Hepatocyte (in vitro differentiated cells): ENCODE measurements at regions not wholly inside any gene's neighbourhood (a gene's known extent, or its start where the extent isn't known, plus 50 kb on each side); places are given as distances from the start of the nearest gene placed in this dataset.

Source experiments
- DNase-seq: peaks from one replicate; pipeline ENCODE4 v3.0.0-alpha.2; 2016; ENCODE audit warnings: low spot score
- H2AFZ ChIP-seq: fragments of 200-600 bp; sonication (generic); 2 replicates; pipeline ENCODE4 v1.6.0; 2016; ENCODE audit warnings: antibody characterized with exemption, mild to moderate bottlenecking
- H3K27ac ChIP-seq: fragments of 200-600 bp; sonication (generic); 2 replicates; pipeline ENCODE4 v1.5.1; 2016; ENCODE audit warnings: mild to moderate bottlenecking
- H3K27me3 ChIP-seq: fragments of 200-600 bp; sonication (generic); 2 replicates; pipeline ENCODE4 v1.6.1; 2016
- H3K36me3 ChIP-seq: fragments of 200-600 bp; sonication (generic); replicated peaks from 2 replicates; pipeline ENCODE4 v1.5.1; 2016; ENCODE audit warnings: low read depth; ENCODE audit not compliant: insufficient read depth
- H3K4me1 ChIP-seq: fragments of 200-600 bp; sonication (generic); 2 replicates; pipeline ENCODE4 v1.5.1; 2016; ENCODE audit warnings: mild to moderate bottlenecking, moderate library complexity; ENCODE audit not compliant: insufficient read depth
- H3K4me2 ChIP-seq: fragments of 200-600 bp; sonication (generic); 2 replicates; pipeline ENCODE4 v1.6.0; 2016
- H3K4me3 ChIP-seq: fragments of 200-600 bp; sonication (generic); 2 replicates; pipeline ENCODE4 v1.5.1; 2016; ENCODE audit warnings: mild to moderate bottlenecking
- H3K79me2 ChIP-seq: fragments of 200-600 bp; sonication (generic); 2 replicates; pipeline ENCODE4 v1.6.0; 2017; ENCODE audit warnings: mild to moderate bottlenecking
- H3K9me2 ChIP-seq: fragments of 200-600 bp; sonication (generic); replicated peaks from 2 replicates; pipeline ENCODE4 v1.6.0; 2017; ENCODE audit warnings: mild to moderate bottlenecking; ENCODE audit not compliant: insufficient read depth
- H3K9me3 ChIP-seq: fragments of 200-600 bp; sonication (generic); 2 replicates; pipeline ENCODE4 v1.5.1; 2016; ENCODE audit warnings: low read depth, mild to moderate bottlenecking
- H4K20me1 ChIP-seq: fragments of 200-600 bp; sonication (generic); 2 replicates; pipeline ENCODE4 v1.6.0; 2016; ENCODE audit warnings: mild to moderate bottlenecking; ENCODE audit not compliant: insufficient read depth, poor library complexity, severe bottlenecking
- CTCF ChIP-seq: fragments of 200-600 bp; sonication (generic); IDR thresholded peaks from 2 replicates; pipeline ENCODE4 v1.5.1; 2016; ENCODE audit warnings: antibody characterized with exemption, mild to moderate bottlenecking; ENCODE audit not compliant: poor library complexity
- EZH2 ChIP-seq: fragments of 200-600 bp; sonication (generic); IDR thresholded peaks from 2 replicates; pipeline ENCODE4 v1.6.1; 2016; ENCODE audit warnings: antibody characterized with exemption, mild to moderate bottlenecking, borderline replicate concordance
- EZH2phosphoT487 ChIP-seq: fragments of 200-600 bp; sonication (generic); IDR thresholded peaks from one replicate; pipeline ENCODE4 v1.6.1; 2018; ENCODE audit warnings: antibody characterized with exemption, mild to moderate bottlenecking, low read depth, moderate library complexity; ENCODE audit not compliant: unreplicated experiment, severe bottlenecking
- WGBS: methylation state at CpG from one replicate; pipeline ENCODE4 v1.1.6; 2016; ENCODE audit warnings: low lambda C conversion rate; ENCODE audit errors: missing lambda C conversion rate; 5-methylcytosine and 5-hydroxymethylcytosine counted together

- Histone ChIP-seq H3K27me3 (no peaks in the 10 kb centered on the region), H3K36me3 (no peaks in the 10 kb centered on the region), H3K4me3 (no peak overlapping the region), H3K9me3 (no peaks in the 10 kb centered on the region), H4K20me1 (no peaks in the 10 kb centered on the region), H3K4me2 (no peak overlapping the region), H2AFZ (no peak overlapping the region), H3K79me2 (no peaks in the 10 kb centered on the region), H3K9me2 (no peaks in the 10 kb centered on the region), H3K4me1 (no peaks in the 10 kb centered on the region), H3K27ac (no peak overlapping the region)
- DNase-seq, result no peak
- 89% methylated on average over 7 of the region's 7 CpGs for WGBS
- no peak for TF ChIP-seq CTCF
- no peak for TF ChIP-seq EZH2phosphoT487
- TF ChIP-seq EZH2, result no peak
Measured at GRCh38 chr6:3631877-3632276, 119.6 kb downstream of the PXDC1 start.

GRCh38 chr6:3631186-3631585 lies 120.3 kb downstream of the PXDC1 start:
- no peaks in the 10 kb centered on the region for H3K79me2 ChIP-seq
- no peak overlapping the region for H3K4me3 ChIP-seq
- no peaks in the 10 kb centered on the region for H3K36me3 ChIP-seq
- H4K20me1 ChIP-seq, result no peaks in the 10 kb centered on the region
- H3K9me3 ChIP-seq, result no peaks in the 10 kb centered on the region
- TF ChIP-seq EZH2phosphoT487, result no peak
- 74% methylated on average over 3 of the region's 3 CpGs for WGBS
- no peak overlapping the region for H2AFZ ChIP-seq
- H3K27ac ChIP-seq, result no peak overlapping the region
- no peaks in the 10 kb centered on the region for H3K9me2 ChIP-seq
- H3K4me2 ChIP-seq, result no peak overlapping the region
- no peaks in the 10 kb centered on the region for H3K4me1 ChIP-seq
- H3K27me3 ChIP-seq, result no peaks in the 10 kb centered on the region
- DNase-seq, result peak; percentile 20

- H3K27me3 ChIP-seq, result no peaks in the 10 kb centered on the region
- DNase-seq, result no peak
- H3K4me1 ChIP-seq, result no peaks in the 10 kb centered on the region
- H3K36me3 ChIP-seq, result no peaks in the 10 kb centered on the region
- H3K4me2 ChIP-seq, result no peak overlapping the region
- 91% methylated on average over 4 of the region's 4 CpGs for WGBS
- no peaks in the 10 kb centered on the region for H4K20me1 ChIP-seq
- no peak overlapping the region for H2AFZ ChIP-seq
- H3K9me3 ChIP-seq, result no peaks in the 10 kb centered on the region
- H3K79me2 ChIP-seq, result no peaks in the 10 kb centered on the region
- H3K9me2 ChIP-seq, result no peaks in the 10 kb centered on the region
- TF ChIP-seq CTCF (no peak), EZH2 (no peak), EZH2phosphoT487 (no peak)
- H3K27ac ChIP-seq, result no peak overlapping the region
- no peak overlapping the region for H3K4me3 ChIP-seq
Measured at GRCh38 chr6:3630258-3630835, 121.2 kb downstream of the PXDC1 start.

GRCh38 chr6:3627956-3628835 lies 123.3 kb downstream of the PXDC1 start:
- Histone ChIP-seq H4K20me1 (no peaks in the 10 kb centered on the region), H3K79me2 (no peaks in the 10 kb centered on the region), H3K4me3 (no peak overlapping the region), H3K9me3 (no peaks in the 10 kb centered on the region), H3K9me2 (no peaks in the 10 kb centered on the region), H3K27ac (no peak overlapping the region), H3K4me2 (no peak overlapping the region), H3K4me1 (peaks cover 7% of the 10 kb centered on the region), H3K36me3 (no peaks in the 10 kb centered on the region), H3K27me3 (no peaks in the 10 kb centered on the region), H2AFZ (no peak overlapping the region)
- DNase-seq, result no peak
- no peak for TF ChIP-seq CTCF
- no peak for TF ChIP-seq EZH2
- no peak for TF ChIP-seq EZH2phosphoT487
- 73% methylated on average over 20 of the region's 20 CpGs for WGBS
